ENCODE measurements at regions not wholly inside any gene's neighbourhood (a gene's known extent, or its start where the extent isn't known, plus 50 kb on each side); places are given as distances from the start of the nearest gene placed in this dataset.

- TF ChIP-seq, protein P1, sequence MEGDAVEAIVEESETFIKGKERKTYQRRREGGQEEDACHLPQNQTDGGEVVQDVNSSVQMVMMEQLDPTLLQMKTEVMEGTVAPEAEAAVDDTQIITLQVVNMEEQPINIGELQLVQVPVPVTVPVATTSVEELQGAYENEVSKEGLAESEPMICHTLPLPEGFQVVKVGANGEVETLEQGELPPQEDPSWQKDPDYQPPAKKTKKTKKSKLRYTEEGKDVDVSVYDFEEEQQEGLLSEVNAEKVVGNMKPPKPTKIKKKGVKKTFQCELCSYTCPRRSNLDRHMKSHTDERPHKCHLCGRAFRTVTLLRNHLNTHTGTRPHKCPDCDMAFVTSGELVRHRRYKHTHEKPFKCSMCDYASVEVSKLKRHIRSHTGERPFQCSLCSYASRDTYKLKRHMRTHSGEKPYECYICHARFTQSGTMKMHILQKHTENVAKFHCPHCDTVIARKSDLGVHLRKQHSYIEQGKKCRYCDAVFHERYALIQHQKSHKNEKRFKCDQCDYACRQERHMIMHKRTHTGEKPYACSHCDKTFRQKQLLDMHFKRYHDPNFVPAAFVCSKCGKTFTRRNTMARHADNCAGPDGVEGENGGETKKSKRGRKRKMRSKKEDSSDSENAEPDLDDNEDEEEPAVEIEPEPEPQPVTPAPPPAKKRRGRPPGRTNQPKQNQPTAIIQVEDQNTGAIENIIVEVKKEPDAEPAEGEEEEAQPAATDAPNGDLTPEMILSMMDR (IDR thresholded peaks at IDR 0.05; ENCODE audit: unreplicated experiment): no peak
- intact Hi-C loops (cut with micrococcal nuclease): no loop called here
- no peaks in the 10 kb centered on the region for H3K36me3 Mint-ChIP-seq (ENCODE audit: insufficient read depth, unreplicated experiment)
- peaks cover 8% of the 10 kb centered on the region for H3K9me3 Mint-ChIP-seq (ENCODE audit: unreplicated experiment)
- peaks cover 6% of the 10 kb centered on the region for H3K4me1 Mint-ChIP-seq (ENCODE audit: insufficient read depth, unreplicated experiment)
- H3K27ac Mint-ChIP-seq (ENCODE audit: low read depth, unreplicated experiment): no peak overlapping the region
- ChIA-PET POLR2A (interaction anchor here (1.4 kb wide), 1 partner anchor 9 kb away, joined by 3 read pairs; no protein-coding TSS in a partner anchor), CTCF (interaction anchor here (0.6 to 1.3 kb wide), 3 partner anchors 123 to 487 kb away, joined by 3 read pairs; no protein-coding TSS in a partner anchor)
- BruUV-seq (replicated peaks): no TSS peak
- no peaks in the 10 kb centered on the region for H3K27me3 Mint-ChIP-seq (ENCODE audit: insufficient read depth, unreplicated experiment)
- DNase-seq (ENCODE audit: unreplicated experiment): no peak
- no peak overlapping the region for H3K4me3 Mint-ChIP-seq (ENCODE audit: unreplicated experiment)
Observed at GRCh38 chr6:74657011-74657410, 548.8 kb downstream of the COL12A1 start.

DNA sequence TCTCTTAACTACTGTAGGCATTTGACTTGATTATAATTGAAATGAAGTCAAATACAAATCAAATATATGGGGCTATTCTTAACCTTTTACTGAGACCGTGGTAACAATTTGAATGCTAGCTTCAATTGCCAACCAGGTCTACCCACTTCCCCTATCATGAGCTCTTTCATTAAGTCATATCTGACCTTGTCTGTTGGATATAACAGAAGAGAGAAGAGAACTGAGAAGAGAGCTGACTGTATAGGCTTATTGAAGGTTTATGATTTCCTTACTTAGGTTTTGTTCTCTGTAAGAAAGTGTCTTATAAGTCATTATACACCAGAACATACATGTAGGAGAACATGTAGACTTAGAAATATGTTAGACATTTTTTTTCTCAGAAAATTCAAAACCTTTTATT, 549.4 kb downstream of the COL12A1 start:
- POLR2A ChIA-PET: interaction anchor here (1.4 kb wide), 1 partner anchor 10 kb away, joined by 3 read pairs; no protein-coding TSS in a partner anchor
- no peak for DNase-seq (ENCODE audit: unreplicated experiment)
- TF ChIP-seq, protein P1 (IDR thresholded peaks at IDR 0.05; ENCODE audit: unreplicated experiment): no peak
- H3K4me1 Mint-ChIP-seq (ENCODE audit: insufficient read depth, unreplicated experiment): peaks cover 6% of the 10 kb centered on the region
- CTCF ChIA-PET: interaction anchor here (0.6 to 1.3 kb wide), 3 partner anchors 122 to 487 kb away, joined by 3 read pairs; no protein-coding TSS in a partner anchor
- peaks cover 7% of the 10 kb centered on the region for H3K9me3 Mint-ChIP-seq (ENCODE audit: unreplicated experiment)
- H3K4me3 Mint-ChIP-seq (ENCODE audit: unreplicated experiment): no peak overlapping the region
- H3K27ac Mint-ChIP-seq (ENCODE audit: low read depth, unreplicated experiment): no peak overlapping the region
- no TSS peak for BruUV-seq (replicated peaks)
- no peaks in the 10 kb centered on the region for H3K36me3 Mint-ChIP-seq (ENCODE audit: insufficient read depth, unreplicated experiment)
- intact Hi-C loops (cut with micrococcal nuclease): no loop called here
- no peaks in the 10 kb centered on the region for H3K27me3 Mint-ChIP-seq (ENCODE audit: insufficient read depth, unreplicated experiment)

DNA sequence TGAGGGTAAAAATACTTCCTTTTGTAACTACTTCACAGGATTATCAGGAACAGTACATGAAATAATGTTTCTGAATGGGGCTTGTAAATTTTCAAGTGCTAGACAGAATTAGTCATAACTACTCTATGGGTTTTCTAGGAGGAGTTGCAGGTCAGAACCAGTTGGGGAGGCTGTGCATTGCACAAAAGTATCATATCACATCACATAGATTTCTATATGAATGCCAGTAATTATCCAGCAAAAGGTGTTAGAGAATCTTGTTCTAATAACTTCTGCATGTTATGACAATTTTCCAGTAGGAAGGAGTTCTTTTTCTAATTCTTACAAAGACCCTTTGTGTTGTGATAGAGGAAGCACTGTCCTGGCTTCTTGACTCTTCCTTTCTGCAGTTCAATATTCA, 551.6 kb downstream of the COL12A1 start:
- Mint-ChIP-seq H3K4me1 (ENCODE audit: insufficient read depth, unreplicated experiment) (peaks cover 6% of the 10 kb centered on the region), H3K27me3 (ENCODE audit: insufficient read depth, unreplicated experiment) (no peaks in the 10 kb centered on the region), H3K27ac (ENCODE audit: low read depth, unreplicated experiment) (no peak overlapping the region), H3K36me3 (ENCODE audit: insufficient read depth, unreplicated experiment) (no peaks in the 10 kb centered on the region), H3K9me3 (ENCODE audit: unreplicated experiment) (peaks cover 7% of the 10 kb centered on the region), H3K4me3 (ENCODE audit: unreplicated experiment) (no peak overlapping the region)
- peak; percentile 7 for DNase-seq (ENCODE audit: unreplicated experiment)
- BruUV-seq (replicated peaks): no TSS peak
- TF ChIP-seq, protein P1 (IDR thresholded peaks at IDR 0.05; ENCODE audit: unreplicated experiment): no peak
- ChIA-PET CTCF (interaction anchor here (0.6 kb wide), 1 partner anchor 980 kb away, joined by 5 read pairs; no protein-coding TSS in a partner anchor), POLR2A (interaction anchor here (1.6 kb wide), 1 partner anchor 18 kb away, joined by 3 read pairs; no protein-coding TSS in a partner anchor)
- intact Hi-C loops (cut with micrococcal nuclease): no loop called here

DNA sequence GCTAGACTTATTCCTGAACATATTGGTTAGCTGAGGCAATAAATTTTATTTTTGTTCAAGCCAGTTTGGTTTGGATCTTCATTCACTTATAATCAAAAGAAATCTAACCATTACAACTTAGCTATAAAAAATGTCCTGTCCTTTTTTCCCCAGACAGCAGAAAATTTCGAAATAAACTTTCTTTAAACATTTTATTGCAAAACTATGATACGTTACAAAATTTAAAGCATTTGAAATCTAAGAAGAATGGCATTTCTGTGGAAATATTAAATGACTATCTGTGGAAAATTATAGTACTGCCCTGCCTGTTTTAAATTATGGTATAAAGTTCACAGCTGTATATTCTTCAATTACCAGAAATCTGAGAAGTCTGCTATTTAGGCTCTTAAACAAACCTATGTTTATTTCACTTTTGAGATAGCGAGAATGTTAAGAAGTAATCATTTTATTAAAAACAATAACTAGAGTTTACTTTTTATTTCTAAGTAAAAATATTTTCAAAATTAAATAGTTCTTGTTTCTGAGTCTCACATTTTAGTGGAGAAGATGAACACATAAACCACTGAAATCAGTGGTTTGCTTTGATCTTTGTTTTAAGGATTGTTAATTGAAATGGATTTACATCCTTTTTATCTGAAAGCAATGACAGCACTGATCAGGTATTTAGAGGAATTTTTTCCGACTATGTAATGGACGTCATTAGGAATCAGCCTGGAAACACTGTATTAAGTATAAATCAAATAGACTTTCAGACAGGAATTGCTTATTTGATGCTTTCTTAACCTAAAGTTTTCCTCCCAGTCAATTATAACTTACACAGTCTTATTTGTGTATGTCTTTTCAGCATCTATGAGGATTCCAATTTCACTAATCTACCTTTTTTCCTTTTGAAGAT, 553.7 kb downstream of the COL12A1 start:
- Mint-ChIP-seq H3K4me1 (ENCODE audit: insufficient read depth, unreplicated experiment) (peaks cover 4% of the 10 kb centered on the region), H3K9me3 (ENCODE audit: unreplicated experiment) (peaks cover 7% of the 10 kb centered on the region), H3K27me3 (ENCODE audit: insufficient read depth, unreplicated experiment) (no peaks in the 10 kb centered on the region), H3K36me3 (ENCODE audit: insufficient read depth, unreplicated experiment) (no peaks in the 10 kb centered on the region), H3K27ac (ENCODE audit: low read depth, unreplicated experiment) (no peak overlapping the region), H3K4me3 (ENCODE audit: unreplicated experiment) (no peak overlapping the region)
- TF ChIP-seq, protein P1 (IDR thresholded peaks at IDR 0.05; ENCODE audit: unreplicated experiment): no peak
- CTCF ChIA-PET: no interaction called here
- intact Hi-C loops (cut with micrococcal nuclease): no loop called here
- DNase-seq (ENCODE audit: unreplicated experiment): peak; percentile 9
- POLR2A ChIA-PET: no interaction called here
- BruUV-seq (replicated peaks): no TSS peak
